ENCODE measurements at regions not wholly inside any gene's neighbourhood (a gene's known extent, or its start where the extent isn't known, plus 50 kb on each side); places are given as distances from the start of the nearest gene placed in this dataset.

DNA sequence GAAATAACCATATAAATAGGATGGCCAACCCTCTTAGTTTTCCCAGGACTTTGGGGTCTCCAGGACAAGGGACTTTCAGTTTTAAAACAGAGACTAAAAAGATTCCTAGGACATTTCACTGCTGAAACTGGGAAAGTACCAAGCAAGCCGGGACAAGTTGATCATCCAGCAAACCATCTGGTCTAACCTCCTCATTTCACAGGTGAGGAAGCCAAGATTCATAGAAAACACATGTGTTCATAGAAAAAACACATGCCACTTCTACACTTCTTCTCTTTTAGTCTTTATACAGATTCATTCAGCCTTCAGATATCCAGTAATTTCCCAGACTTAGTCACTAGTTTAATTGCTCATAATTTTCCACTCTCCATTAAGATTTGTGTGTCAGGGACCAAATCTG lies 165.6 kb upstream of the CCDC54 start:
- DNase-seq (ENCODE audit: low spot score): no peak
- TF ChIP-seq, protein P1, sequence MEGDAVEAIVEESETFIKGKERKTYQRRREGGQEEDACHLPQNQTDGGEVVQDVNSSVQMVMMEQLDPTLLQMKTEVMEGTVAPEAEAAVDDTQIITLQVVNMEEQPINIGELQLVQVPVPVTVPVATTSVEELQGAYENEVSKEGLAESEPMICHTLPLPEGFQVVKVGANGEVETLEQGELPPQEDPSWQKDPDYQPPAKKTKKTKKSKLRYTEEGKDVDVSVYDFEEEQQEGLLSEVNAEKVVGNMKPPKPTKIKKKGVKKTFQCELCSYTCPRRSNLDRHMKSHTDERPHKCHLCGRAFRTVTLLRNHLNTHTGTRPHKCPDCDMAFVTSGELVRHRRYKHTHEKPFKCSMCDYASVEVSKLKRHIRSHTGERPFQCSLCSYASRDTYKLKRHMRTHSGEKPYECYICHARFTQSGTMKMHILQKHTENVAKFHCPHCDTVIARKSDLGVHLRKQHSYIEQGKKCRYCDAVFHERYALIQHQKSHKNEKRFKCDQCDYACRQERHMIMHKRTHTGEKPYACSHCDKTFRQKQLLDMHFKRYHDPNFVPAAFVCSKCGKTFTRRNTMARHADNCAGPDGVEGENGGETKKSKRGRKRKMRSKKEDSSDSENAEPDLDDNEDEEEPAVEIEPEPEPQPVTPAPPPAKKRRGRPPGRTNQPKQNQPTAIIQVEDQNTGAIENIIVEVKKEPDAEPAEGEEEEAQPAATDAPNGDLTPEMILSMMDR (IDR thresholded peaks at IDR 0.05; ENCODE audit: extremely low read depth, missing control alignments): no peak

- DNase-seq (ENCODE audit: low spot score): no peak
- TF ChIP-seq, protein P1 (IDR thresholded peaks at IDR 0.05; ENCODE audit: extremely low read depth, missing control alignments): no peak
Measured at GRCh38 chr3:107212618-107213017, 164.6 kb upstream of the CCDC54 start.

DNA sequence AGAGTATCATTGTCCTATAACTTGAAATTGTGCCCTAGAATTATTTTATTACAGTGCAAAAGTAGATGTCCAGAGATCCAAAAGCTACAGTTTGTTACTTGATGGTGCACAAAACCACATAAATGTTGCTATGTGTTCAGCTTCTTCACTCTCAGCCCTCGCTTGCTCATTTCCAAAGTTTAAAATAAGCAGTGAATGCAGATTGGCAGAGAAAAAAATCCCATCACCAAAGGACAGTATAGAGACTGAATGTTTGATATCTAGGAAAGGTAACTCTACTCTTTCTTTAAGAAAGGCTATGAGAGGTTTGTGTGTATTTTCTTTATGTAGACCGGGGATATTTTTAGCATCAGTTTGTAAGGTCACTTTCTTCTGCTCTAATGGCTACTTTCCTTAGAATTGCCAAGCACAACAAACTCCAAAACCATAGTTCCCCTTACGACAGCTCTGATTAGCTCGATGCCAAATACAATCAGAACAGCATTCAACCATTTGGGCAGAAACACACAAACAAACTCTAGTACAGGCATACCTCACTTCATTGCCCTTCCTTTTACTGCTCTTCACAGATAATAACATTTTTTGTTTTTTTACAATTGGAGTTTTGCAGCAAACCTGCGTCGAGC lies 164.1 kb upstream of the CCDC54 start:
- TF ChIP-seq, protein P1 (IDR thresholded peaks at IDR 0.05; ENCODE audit: extremely low read depth, missing control alignments): no peak
- no peak for DNase-seq (ENCODE audit: low spot score)

DNA sequence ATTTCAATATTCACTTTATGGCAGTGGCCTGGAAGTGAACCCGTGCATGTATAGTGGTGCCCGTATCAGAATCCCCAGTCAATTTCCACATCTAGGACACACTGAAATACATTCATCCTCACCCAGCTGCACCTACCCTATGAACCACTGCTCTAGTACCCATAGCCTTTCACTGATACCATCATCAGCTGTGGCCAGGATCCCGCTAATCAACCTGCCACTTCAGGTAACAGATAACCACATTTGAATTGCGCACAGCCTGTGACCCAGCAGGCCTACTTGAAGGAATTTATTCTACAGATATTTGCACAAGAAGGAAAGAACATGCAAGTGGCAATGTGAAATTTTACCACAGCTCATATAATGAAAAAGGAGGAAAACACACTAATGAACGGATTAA lies 161.0 kb upstream of the CCDC54 start:
- no peak for DNase-seq (ENCODE audit: low spot score)
- TF ChIP-seq, protein P1 (IDR thresholded peaks at IDR 0.05; ENCODE audit: extremely low read depth, missing control alignments): no peak

- no peak for DNase-seq (ENCODE audit: low spot score)
- TF ChIP-seq, protein P1 (IDR thresholded peaks at IDR 0.05; ENCODE audit: extremely low read depth, missing control alignments): no peak
Measured at GRCh38 chr3:107216711-107217110, 160.5 kb upstream of the CCDC54 start.

DNA sequence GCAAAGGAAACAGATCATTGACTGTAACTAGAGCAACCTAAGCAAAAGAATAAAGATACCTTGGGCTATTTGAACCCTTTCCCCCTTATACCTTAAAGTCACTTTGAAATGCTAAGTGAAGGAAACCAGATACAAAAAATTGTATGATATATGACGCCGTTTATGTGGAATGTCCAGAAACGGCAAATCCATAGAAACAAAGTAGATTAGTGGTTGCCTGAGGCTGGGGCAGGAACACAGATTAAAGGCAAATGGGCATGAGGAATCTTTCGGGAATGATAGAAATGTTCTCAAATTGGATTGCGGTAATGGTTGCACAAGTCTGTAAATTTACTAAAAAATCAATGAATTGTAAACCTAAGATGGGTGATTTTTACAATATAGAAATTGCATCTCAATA lies 160.1 kb upstream of the CCDC54 start:
- TF ChIP-seq, protein P1 (IDR thresholded peaks at IDR 0.05; ENCODE audit: extremely low read depth, missing control alignments): no peak
- DNase-seq (ENCODE audit: low spot score): no peak

DNA sequence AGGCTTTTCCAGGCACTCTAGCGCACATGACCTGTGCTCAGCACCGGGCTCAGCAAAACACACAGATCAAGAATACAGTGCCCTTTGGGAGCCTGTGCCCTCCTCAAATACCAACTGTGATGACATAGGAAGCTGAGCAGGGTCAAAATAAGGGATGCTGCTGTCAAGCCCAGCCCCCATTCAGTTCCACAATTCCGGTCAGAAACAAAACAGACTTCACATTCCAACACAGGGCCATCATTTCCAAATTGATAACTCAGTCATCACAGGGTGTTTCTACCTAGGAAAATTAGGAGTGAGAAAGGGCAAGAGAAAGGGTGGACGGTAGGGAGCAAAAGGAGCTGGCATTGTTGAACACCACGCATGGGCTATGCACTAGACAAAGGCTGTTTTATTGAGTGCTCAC lies 158.4 kb upstream of the CCDC54 start:
- DNase-seq (ENCODE audit: low spot score): no peak
- TF ChIP-seq, protein P1 (IDR thresholded peaks at IDR 0.05; ENCODE audit: extremely low read depth, missing control alignments): no peak

Measured in GM20000 (cell line).